ENCODE measurements at regions not wholly inside any gene's neighbourhood (a gene's known extent, or its start where the extent isn't known, plus 50 kb on each side); places are given as distances from the start of the nearest gene placed in this dataset.

DNA sequence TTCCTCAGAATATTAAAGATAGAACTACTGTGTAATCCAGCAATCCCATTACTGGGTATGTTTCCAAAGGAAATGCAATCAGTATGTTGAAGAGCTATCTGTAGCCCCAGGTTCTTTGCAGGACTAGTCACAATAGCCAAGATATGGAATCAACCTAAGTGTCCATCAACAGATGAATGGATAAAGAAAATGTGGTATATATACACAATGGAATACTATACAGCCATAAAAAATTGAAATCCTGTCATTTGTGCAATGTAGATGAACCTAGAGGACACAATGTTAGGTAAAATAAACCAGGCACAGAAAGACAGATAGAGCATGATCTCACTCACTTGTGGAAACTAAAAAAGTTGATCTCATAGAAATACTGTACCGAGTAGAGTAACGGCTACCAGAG, 306.0 kb upstream of the MARCKS start:
- TF ChIP-seq CTCF (IDR thresholded peaks at IDR 0.05) = no peak
- no peak overlapping the region for H3K4me3 ChIP-seq
- H3K4me1 ChIP-seq = no peaks in the 10 kb centered on the region
- H3K36me3 ChIP-seq = no peaks in the 10 kb centered on the region
- H3K9me3 ChIP-seq = no peaks in the 10 kb centered on the region
- H3K27ac ChIP-seq = no peak overlapping the region
- DNase-seq (ENCODE audit: low spot score) = no peak
- H3K27me3 ChIP-seq = no peaks in the 10 kb centered on the region

GRCh38 chr6:113556775-113557174, 300.4 kb upstream of the MARCKS start:
- Histone ChIP-seq H3K9me3 (no peaks in the 10 kb centered on the region), H3K4me1 (peaks cover 0 to 6% of the 10 kb centered on the region in 2 donors), H3K27ac (no peak overlapping the region), H3K36me3 (no peaks in the 10 kb centered on the region), H3K27me3 (no peaks in the 10 kb centered on the region), H3K4me3 (no peak overlapping the region)
- TF ChIP-seq CTCF (IDR thresholded peaks at IDR 0.05) = no peak
- no peak for DNase-seq (ENCODE audit: low spot score)

DNA sequence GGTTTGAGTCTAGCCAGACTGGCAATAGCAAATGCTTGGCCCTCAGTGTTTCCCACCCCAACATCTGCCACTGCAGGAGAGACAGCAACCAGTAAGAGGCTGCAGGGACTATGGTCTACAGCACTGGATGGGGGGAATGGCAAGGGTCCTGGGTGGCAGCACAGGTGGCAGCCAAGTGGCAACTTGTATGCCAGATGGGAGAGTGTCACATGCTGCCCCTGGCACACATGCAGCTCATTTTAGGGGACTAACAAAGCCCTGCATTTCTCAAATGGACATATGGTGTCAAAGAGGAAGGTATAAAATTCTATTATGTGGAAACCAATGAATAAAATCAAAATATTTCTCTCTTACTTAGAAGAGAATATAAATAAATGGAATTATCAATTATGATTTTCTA, 298.7 kb upstream of the MARCKS start:
- TF ChIP-seq CTCF (IDR thresholded peaks at IDR 0.05) = no peak
- DNase-seq (ENCODE audit: low spot score) = no peak
- Histone ChIP-seq H3K27me3 (no peaks in the 10 kb centered on the region), H3K4me1 (peaks cover 0 to 6% of the 10 kb centered on the region in 2 donors), H3K4me3 (no peak overlapping the region), H3K9me3 (no peaks in the 10 kb centered on the region), H3K27ac (no peak overlapping the region), H3K36me3 (no peaks in the 10 kb centered on the region)

- H3K27ac ChIP-seq = no peak overlapping the region
Observed at GRCh38 chr6:113558966-113559365, 298.2 kb upstream of the MARCKS start.

DNA sequence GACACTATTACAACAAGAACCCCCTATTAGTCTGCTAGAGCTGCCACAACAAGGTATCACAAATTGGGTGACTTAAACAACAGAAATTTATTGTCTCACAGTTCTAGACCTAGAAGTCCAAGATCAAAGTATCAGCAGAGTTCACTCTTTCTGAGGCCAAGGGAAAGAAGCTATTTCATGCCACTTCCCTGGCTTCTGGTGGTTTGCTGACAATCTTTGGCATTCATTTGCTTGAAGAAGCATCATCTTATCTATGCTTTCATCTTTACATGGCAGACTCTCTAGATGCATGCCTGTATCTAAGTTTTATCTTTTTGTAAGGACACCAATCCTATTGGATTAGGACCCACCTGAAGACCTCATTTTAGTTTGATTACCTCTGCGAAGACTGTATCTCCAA, 296.8 kb upstream of the MARCKS start:
- H3K27me3 ChIP-seq = no peaks in the 10 kb centered on the region
- peaks cover 0 to 19% of the 10 kb centered on the region in 2 donors for H3K4me1 ChIP-seq
- no peak for TF ChIP-seq CTCF (IDR thresholded peaks at IDR 0.05)
- no peaks in the 10 kb centered on the region for H3K36me3 ChIP-seq
- H3K9me3 ChIP-seq = no peaks in the 10 kb centered on the region
- DNase-seq (ENCODE audit: low spot score) = no peak
- no peak overlapping the region for H3K4me3 ChIP-seq
- no peak overlapping the region for H3K27ac ChIP-seq

More at GRCh38 chr6:113558966-113559365, 298.2 kb upstream of the MARCKS start:
- H3K9me3 ChIP-seq = no peaks in the 10 kb centered on the region
- no peaks in the 10 kb centered on the region for H3K27me3 ChIP-seq
- no peak for TF ChIP-seq CTCF (IDR thresholded peaks at IDR 0.05)
- H3K36me3 ChIP-seq = no peaks in the 10 kb centered on the region
- H3K4me3 ChIP-seq = no peak overlapping the region
- peaks cover 0 to 6% of the 10 kb centered on the region in 2 donors for H3K4me1 ChIP-seq
- DNase-seq (ENCODE audit: low spot score) = no peak

- H3K27me3 ChIP-seq = no peaks in the 10 kb centered on the region
- H3K27ac ChIP-seq = no peak overlapping the region
- H3K36me3 ChIP-seq = no peaks in the 10 kb centered on the region
- peaks cover 0 to 21% of the 10 kb centered on the region in 2 donors for H3K4me1 ChIP-seq
- no peak for DNase-seq (ENCODE audit: low spot score)
- H3K9me3 ChIP-seq = no peaks in the 10 kb centered on the region
- no peak for TF ChIP-seq CTCF (IDR thresholded peaks at IDR 0.05)
- no peak overlapping the region for H3K4me3 ChIP-seq
Observed at GRCh38 chr6:113560908-113561307, 296.2 kb upstream of the MARCKS start.
